ENCODE measurements at regions not wholly inside any gene's neighbourhood (a gene's known extent, or its start where the extent isn't known, plus 50 kb on each side); places are given as distances from the start of the nearest gene placed in this dataset.
"Not testable (repeated sequence)": the region's sequence is repeated elsewhere in the genome, so short reads cannot be mapped to it uniquely, and the experiment has no call there.

DNA sequence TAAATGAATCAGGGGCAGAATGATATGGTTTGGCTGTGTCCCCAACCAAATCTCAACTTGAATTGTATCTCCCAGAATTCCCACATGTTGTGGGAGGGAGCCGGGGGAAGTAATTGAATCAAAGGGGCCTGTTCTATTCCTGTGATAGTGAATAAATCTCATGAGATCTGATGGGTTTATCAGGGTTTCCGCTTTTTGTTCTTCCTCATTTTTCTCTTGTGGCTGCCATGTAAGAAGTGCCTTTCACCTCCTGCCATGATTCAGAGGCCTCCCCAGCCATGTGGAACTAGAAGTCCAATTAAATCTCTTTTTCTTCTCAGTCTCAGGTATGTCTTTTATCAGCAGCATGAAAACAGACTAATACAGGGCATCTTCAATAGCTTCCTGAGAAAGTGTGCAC is 107.0 kb downstream of the OTUD1 start:
- DNase-seq = not testable (repeated sequence)

GRCh38 chr10:23556727-23557440 is 118.0 kb downstream of the OTUD1 start:
- DNase-seq = no peak

DNA sequence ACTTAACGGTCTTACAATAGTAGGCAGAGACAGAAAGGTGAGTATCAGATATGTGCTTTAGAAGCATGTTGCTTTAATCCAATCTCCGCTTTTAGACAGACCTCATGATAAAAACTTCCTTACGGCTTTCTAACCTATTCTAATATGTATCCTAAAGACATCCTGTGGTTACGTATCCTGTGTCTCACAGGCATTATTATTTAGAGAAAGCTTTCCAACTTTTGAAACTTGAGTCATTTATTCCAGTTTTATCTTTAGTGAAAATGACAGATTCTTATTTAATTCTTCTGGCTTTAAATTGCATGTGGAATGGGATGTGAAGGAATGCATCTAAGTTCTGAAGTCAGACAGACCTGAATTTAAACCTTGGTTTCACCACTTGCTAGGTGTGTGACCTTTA is 118.9 kb downstream of the OTUD1 start:
- no peak for DNase-seq

DNA sequence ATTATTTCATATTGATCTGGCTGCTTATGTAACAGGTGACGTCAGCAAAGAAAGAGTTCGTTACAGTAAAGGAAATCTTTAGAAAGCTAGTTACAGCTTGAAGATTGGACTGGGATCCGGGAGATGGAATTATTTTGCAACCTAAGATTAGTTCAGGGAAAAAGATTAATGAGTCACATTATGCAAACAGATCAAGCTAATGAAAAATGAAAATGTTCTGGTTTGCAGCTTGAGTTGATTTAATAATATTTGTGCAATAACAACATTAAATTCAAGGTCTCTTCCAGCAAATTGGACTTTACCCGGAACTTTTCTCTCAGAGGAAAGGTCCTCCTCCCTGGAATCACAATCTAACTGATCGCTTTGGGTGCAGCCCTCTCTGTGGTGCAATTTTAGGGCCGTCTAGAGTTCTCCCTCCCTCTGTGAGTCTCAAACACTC is 119.5 kb downstream of the OTUD1 start:
- DNase-seq = no peak

GRCh38 chr10:23568996-23569395 is 130.1 kb downstream of the OTUD1 start:
- peak; percentile 12 for DNase-seq

DNA sequence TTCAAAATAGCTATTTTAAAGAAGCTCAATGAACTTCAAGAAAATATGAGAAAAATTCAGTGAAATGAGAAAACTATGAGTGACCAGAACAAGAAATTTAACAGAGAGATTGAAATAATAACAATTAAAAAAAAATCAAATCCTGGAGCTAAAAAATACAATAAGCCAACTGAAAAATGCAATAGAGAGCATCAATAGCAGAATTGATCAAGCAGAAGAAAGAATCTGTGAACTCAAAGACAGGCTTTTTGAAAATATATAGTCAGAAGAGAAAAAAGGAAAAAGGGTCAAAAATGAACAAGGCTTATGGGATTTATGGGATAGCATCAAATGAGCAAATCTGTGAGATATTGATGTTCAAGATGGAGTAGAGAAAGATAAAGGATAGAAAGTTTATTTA is 133.0 kb downstream of the OTUD1 start:
- DNase-seq = no peak

DNA sequence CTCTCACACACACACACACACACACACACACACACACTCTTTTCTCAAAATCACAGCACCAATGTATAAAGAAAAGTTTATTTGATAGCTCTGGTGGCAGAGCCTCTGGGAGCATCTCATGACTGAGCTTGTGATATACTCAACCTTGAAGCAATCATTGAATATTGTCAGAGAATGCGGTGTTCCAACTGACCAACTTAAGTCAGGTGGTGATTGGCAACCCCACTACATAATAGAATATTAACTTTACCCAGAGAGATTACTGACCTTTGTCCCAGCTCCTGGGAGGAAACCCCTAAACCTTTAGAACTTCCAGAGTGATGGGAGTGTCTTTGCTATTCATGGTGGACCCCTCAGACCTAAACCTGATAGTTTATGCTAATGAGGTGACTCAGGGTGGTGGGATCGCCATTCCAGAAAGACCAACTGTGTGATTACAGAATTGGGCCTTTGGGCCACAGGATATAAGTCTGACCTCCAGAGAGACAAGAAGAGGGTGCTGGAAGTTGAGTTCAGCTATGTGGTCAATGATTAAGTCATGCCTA is 143.1 kb downstream of the OTUD1 start:
- DNase-seq = no peak

DNA sequence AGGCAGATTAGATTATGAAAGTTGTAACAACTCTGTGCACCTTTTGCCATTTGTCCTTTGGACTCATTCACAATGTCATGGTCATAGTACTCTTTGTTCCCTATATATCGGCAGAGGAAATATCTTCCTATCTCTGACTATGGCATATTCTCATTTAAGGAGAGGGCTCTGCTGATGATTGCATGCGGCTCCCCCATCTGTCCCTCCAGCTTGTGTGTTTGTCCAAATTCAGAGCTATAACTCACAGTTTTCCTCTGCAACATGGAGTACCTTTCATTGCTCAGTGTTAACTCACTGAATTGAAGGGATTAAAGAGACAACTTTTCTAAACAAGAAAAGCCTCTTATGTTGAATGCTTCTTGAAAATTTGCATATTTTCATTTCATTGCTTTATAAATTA is 145.5 kb downstream of the OTUD1 start:
- no peak for DNase-seq

DNA sequence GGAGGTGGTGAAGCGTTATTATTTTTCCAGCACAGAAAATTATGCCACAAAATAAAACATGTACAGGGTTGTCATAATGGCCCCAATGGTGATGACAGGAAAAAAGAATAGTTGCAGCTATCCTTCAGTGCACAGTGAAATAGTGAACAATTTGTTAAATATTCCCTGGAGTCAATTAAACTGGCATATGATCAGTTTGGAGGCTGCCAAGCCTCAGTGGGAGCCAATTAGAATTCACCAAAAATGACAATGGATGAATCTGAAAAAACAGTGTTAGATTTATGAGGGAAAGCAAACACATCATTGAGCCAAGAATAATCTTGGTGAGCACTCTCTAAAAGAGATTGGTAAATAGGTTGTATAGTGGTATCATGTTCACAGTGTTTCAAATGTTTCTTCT is 146.3 kb downstream of the OTUD1 start:
- DNase-seq = peak; percentile 19

- DNase-seq = peak; percentile 35
These were observed 146.8 kb downstream of the OTUD1 start for GRCh38 chr10:23585666-23586065.

- not testable (repeated sequence) for DNase-seq
These were observed 156.4 kb downstream of the OTUD1 start for GRCh38 chr10:23595278-23595677.

GRCh38 chr10:23604613-23605012 is 165.7 kb downstream of the OTUD1 start:
- DNase-seq = no peak

GRCh38 chr10:23606456-23606855 is 167.6 kb downstream of the OTUD1 start:
- DNase-seq = peak; percentile 64

- DNase-seq = no peak
These were observed 170.1 kb downstream of the OTUD1 start for GRCh38 chr10:23608926-23609325.

- DNase-seq = peak; percentile 29
These were observed 171.9 kb downstream of the OTUD1 start for GRCh38 chr10:23610626-23611307.

DNA sequence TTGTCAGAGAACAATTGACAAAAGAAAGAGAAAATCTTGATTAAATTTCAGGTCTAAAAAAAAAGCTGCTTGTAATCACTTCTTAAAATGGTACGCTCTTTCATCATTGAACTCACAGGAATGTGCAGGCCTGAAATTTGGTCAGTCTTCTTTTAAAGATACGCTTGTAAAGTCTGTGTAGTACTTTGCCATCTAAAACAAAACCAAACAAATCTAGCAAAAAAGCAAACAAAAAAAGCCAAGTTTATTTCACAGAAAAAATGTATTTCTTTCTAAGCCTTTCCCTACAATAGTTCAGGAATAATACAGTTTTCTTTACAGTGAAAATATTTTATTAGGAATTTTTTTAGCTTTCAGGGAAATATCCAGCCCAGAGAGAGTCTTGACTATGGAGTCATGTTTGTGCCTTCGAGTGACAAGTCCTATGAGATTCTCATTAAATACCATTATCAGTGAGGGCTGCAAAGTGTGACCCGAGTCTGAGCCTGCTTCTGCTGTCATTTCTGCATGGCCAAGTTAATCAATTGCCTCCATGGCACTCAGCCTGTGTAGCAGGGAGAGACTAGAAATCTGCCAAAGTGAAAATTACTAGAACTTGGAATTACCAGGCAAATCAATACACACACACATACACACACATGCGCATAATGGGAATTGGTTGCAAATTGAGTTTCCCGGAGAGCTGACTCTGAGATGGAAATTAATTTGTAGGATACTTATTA is 172.6 kb downstream of the OTUD1 start:
- peak; percentile 35 for DNase-seq

DNA sequence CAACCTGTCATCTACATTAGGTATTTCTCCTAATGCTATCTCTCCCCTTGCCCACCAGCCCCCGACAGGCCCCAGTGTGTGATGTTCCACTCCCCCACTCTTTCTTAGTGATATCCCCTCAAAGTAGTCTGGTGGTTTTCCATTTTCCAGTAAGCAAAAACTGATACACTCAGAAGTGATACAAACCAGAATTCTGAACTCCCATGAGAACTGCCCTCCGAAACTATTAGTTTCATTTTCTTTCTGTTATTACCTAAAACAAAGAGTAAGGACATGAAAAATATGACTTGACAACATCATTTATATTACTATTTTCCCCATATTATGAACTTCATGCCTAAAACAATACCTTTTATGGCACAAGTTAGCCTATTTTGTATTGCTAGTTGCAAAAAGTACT is 175.0 kb downstream of the OTUD1 start:
- no peak for DNase-seq

GRCh38 chr10:23614483-23614882 is 175.6 kb downstream of the OTUD1 start:
- no peak for DNase-seq

- no peak for DNase-seq
These were observed 191.5 kb downstream of the OTUD1 start for GRCh38 chr10:23630376-23630775.

DNA sequence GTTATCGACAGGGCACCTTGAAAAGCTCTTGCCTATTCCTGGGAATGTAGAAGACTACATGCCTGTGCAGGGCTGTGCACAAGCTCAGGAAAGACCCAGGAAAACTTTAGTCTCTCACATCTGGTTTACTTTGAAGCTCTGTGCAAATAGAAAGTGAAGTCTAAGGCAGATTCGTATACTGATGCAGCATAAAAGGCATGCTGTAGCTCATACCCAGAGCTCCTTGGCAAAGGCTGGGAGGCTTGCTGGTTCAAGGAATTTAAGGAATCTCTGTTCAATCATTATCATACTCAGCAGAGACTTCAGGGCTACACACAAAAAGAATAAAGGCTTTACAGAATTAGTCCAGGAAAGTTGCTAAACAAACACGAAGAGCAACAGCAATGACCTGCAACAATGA is 192.0 kb downstream of the OTUD1 start:
- DNase-seq = no peak

DNA sequence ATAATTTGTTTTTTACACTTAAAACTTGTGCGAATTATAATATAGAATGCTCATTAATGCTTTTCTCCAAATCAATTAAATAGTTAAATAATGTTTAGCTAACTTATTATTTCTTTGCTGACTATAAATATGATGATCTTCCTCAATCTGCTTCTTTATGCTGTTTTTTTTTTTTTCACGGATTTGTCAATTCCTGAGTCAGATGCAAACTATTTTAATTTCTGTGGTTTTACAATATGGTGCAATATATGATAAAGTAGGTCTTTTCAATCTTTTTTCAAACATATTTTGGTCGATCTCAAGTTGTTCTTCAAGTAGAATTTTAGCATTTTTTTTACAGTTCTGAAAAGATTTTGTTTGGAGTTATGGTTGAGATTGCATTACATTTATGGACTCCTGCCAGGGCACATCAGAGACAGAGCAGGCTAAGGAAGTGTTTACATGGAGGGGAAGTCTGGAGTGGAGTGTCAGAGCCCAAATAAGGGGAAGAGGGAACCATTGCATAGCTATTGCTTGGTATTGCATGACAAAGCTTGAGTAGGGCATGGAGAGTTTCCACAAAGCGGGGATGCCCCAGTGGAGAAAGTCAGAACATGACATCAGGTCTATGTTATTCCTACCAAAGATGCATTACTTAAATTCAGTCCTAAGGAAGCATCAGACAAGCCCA is 204.4 kb downstream of the OTUD1 start:
- no peak for DNase-seq

DNA sequence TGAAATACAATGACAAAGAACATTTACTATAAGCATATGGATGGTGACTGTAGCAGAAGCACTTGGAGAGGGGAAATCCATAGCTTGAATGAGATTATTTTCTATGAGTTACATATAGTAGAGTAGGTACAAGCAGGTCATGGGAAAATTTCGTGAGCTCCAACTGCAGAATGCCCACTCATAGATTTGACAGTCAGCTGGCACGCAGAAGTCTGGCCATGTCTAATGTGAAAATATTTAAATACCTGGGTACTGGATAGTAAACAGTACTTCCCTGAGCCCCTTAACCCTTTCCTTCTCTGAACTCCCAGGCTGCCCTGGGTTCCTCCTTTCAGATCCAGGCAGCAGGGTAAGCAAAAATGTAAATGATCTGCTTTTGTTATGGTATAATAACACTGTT is 209.7 kb downstream of the OTUD1 start:
- DNase-seq = no peak

- no peak for DNase-seq
These were observed 217.9 kb downstream of the OTUD1 start for GRCh38 chr10:23656735-23657134.
